GM06990 (cell line): ENCODE measurements at regions not wholly inside any gene's neighbourhood (a gene's known extent, or its start where the extent isn't known, plus 50 kb on each side); places are given as distances from the start of the nearest gene placed in this dataset.

Source experiments
- DNase-seq: peaks from one replicate; pipeline ENCODE4 v3.0.0-alpha.2; 2011; ENCODE audit not compliant: insufficient read length; ENCODE audit errors: extremely low read depth
- H3K27me3 ChIP-seq: replicated peaks from 2 replicates; pipeline ENCODE4 v1.6.0; 2011; ENCODE audit warnings: low read length; ENCODE audit not compliant: control insufficient read depth, insufficient read depth
- H3K36me3 ChIP-seq: 2 replicates; pipeline ENCODE4 v1.5.1; 2011; ENCODE audit warnings: low read length; ENCODE audit not compliant: control insufficient read depth, insufficient read depth
- H3K4me3 ChIP-seq: replicated peaks from 2 replicates; pipeline ENCODE4 v1.5.1; 2011; ENCODE audit warnings: low read depth, mild to moderate bottlenecking, control low read depth, low read length
- CTCF ChIP-seq: IDR thresholded peaks from 2 replicates; pipeline ENCODE4 v1.5.1; 2011; ENCODE audit warnings: low read length, control low read depth, mild to moderate bottlenecking, inconsistent platforms; ENCODE audit not compliant: insufficient read depth, poor library complexity, severe bottlenecking

GRCh38 chr9:89754193-89754592 lies 149.4 kb downstream of the GADD45G start:
- peaks cover 5% of the 10 kb centered on the region for H3K27me3 ChIP-seq
- no peaks in the 10 kb centered on the region for H3K36me3 ChIP-seq
- DNase-seq: no peak
- TF ChIP-seq CTCF: no peak
- H3K4me3 ChIP-seq: no peak overlapping the region

- Histone ChIP-seq H3K27me3 (peaks cover 5% of the 10 kb centered on the region), H3K36me3 (no peaks in the 10 kb centered on the region), H3K4me3 (no peak overlapping the region)
- no peak for TF ChIP-seq CTCF
- no peak for DNase-seq
Observed at GRCh38 chr9:89755821-89756220, 151.0 kb downstream of the GADD45G start.

- Histone ChIP-seq H3K27me3 (peaks cover 5% of the 10 kb centered on the region), H3K4me3 (no peak overlapping the region), H3K36me3 (no peaks in the 10 kb centered on the region)
- DNase-seq: no peak
- no peak for TF ChIP-seq CTCF
Observed at GRCh38 chr9:89756891-89757537, 152.2 kb downstream of the GADD45G start.

GRCh38 chr9:89757776-89758528 lies 153.1 kb downstream of the GADD45G start:
- DNase-seq: no peak
- Histone ChIP-seq H3K36me3 (no peaks in the 10 kb centered on the region), H3K4me3 (no peak overlapping the region), H3K27me3 (peaks cover 5% of the 10 kb centered on the region)
- TF ChIP-seq CTCF: no peak

GRCh38 chr9:89759572-89759971 lies 154.8 kb downstream of the GADD45G start:
- no peak for TF ChIP-seq CTCF
- no peak for DNase-seq
- Histone ChIP-seq H3K4me3 (no peak overlapping the region), H3K27me3 (peaks cover 5% of the 10 kb centered on the region), H3K36me3 (no peaks in the 10 kb centered on the region)
